Dermis blood vessel endothelial cell (primary cell): ENCODE measurements at regions not wholly inside any gene's neighbourhood (a gene's known extent, or its start where the extent isn't known, plus 50 kb on each side); places are given as distances from the start of the nearest gene placed in this dataset.
"Not testable (repeated sequence)": the region's sequence is repeated elsewhere in the genome, so short reads cannot be mapped to it uniquely, and the experiment has no call there.

Experiments
- DNase-seq: peaks from one replicate; pipeline ENCODE4 v3.0.0; 2010

- peak; percentile 94 for DNase-seq
Observed at GRCh38 chr3:193805448-193805847, 212.4 kb downstream of the OPA1 start.

- no peak for DNase-seq
Observed at GRCh38 chr3:193808317-193808716, 215.3 kb downstream of the OPA1 start.

- no peak for DNase-seq
Observed at GRCh38 chr3:193809106-193809505, 216.1 kb downstream of the OPA1 start.

- DNase-seq = no peak
Observed at GRCh38 chr3:193812078-193812725, 219.2 kb downstream of the OPA1 start.

- DNase-seq = no peak
Observed at GRCh38 chr3:193812791-193813500, 219.9 kb downstream of the OPA1 start.

- no peak for DNase-seq
Observed at GRCh38 chr3:193813501-193813830, 220.5 kb downstream of the OPA1 start.

- no peak for DNase-seq
Observed at GRCh38 chr3:193814166-193814892, 221.3 kb downstream of the OPA1 start.

GRCh38 chr3:193815246-193816027, 222.4 kb downstream of the OPA1 start:
- no peak for DNase-seq

- no peak for DNase-seq
Observed at GRCh38 chr3:193816028-193816395, 223.0 kb downstream of the OPA1 start.

- peak; percentile 27 for DNase-seq
Observed at GRCh38 chr3:193816656-193817311, 223.8 kb downstream of the OPA1 start.

- DNase-seq = no peak
Observed at GRCh38 chr3:193819117-193820010, 226.4 kb downstream of the OPA1 start.

- no peak for DNase-seq
Observed at GRCh38 chr3:193821151-193821668, 228.2 kb downstream of the OPA1 start.

- DNase-seq = no peak
Observed at GRCh38 chr3:193822492-193823212, 229.6 kb downstream of the OPA1 start.

GRCh38 chr3:193823213-193823605, 230.2 kb downstream of the OPA1 start:
- DNase-seq = not testable (repeated sequence)

GRCh38 chr3:193824365-193824764, 231.4 kb downstream of the OPA1 start:
- DNase-seq = no peak

- no peak for DNase-seq
Observed at GRCh38 chr3:193825617-193826016, 232.6 kb downstream of the OPA1 start.

GRCh38 chr3:193826159-193826795, 233.3 kb downstream of the OPA1 start:
- DNase-seq = peak; percentile 34

- no peak for DNase-seq
Observed at GRCh38 chr3:193827040-193827669, 234.1 kb downstream of the OPA1 start.

- no peak for DNase-seq
Observed at GRCh38 chr3:193827871-193828270, 234.9 kb downstream of the OPA1 start.

- DNase-seq = no peak
Observed at GRCh38 chr3:193828477-193828876, 235.5 kb downstream of the OPA1 start.
